MM.1S (cell line): ENCODE measurements at regions not wholly inside any gene's neighbourhood (a gene's known extent, or its start where the extent isn't known, plus 50 kb on each side); places are given as distances from the start of the nearest gene placed in this dataset.
"Not testable (repeated sequence)": the region's sequence is repeated elsewhere in the genome, so short reads cannot be mapped to it uniquely, and the experiment has no call there.

Experiments used
- DNase-seq: peaks from one replicate; pipeline ENCODE4 v3.0.0-alpha.2; 2015
- H2AFZ ChIP-seq: fragments of 300-600 bp; sonication (generic); 2 replicates; pipeline ENCODE4 v1.6.0; 2016; ENCODE audit warnings: antibody characterized with exemption, low read length
- H3F3A ChIP-seq: fragments of 300-600 bp; sonication (generic); 2 replicates; pipeline ENCODE4 v1.6.1; 2016; ENCODE audit warnings: mild to moderate bottlenecking, antibody characterized with exemption, low read length, moderate library complexity, mixed read lengths; ENCODE audit not compliant: insufficient read depth
- H3K27ac ChIP-seq: fragments of 300-600 bp; sonication (generic); 2 replicates; pipeline ENCODE4 v1.5.1; 2016; ENCODE audit warnings: mild to moderate bottlenecking, low read length
- H3K27me3 ChIP-seq: fragments of 300-600 bp; sonication (generic); replicated peaks from 2 replicates; pipeline ENCODE4 v1.6.0; 2016; ENCODE audit warnings: low read length; ENCODE audit not compliant: insufficient read depth
- H3K36me3 ChIP-seq: fragments of 300-600 bp; sonication (generic); replicated peaks from 2 replicates; pipeline ENCODE4 v1.6.1; 2016; ENCODE audit warnings: mild to moderate bottlenecking, low read length, mixed read lengths; ENCODE audit not compliant: insufficient read depth
- H3K4me1 ChIP-seq: fragments of 300-600 bp; sonication (generic); 2 replicates; pipeline ENCODE4 v1.6.1; 2016; ENCODE audit warnings: low read length, mixed read lengths
- H3K4me2 ChIP-seq: fragments of 300-600 bp; sonication (generic); 2 replicates; pipeline ENCODE4 v1.6.0; 2016; ENCODE audit warnings: low read depth, low read length
- H3K4me3 ChIP-seq: fragments of 300-600 bp; sonication (generic); 2 replicates; pipeline ENCODE4 v1.5.1; 2016; ENCODE audit warnings: low read length, mixed read lengths
- H3K79me2 ChIP-seq: fragments of 300-600 bp; sonication (generic); 2 replicates; pipeline ENCODE4 v1.6.1; 2016; ENCODE audit warnings: mixed run types, low read length, mixed read lengths
- H3K9ac ChIP-seq: fragments of 300-600 bp; sonication (generic); 2 replicates; pipeline ENCODE4 v1.6.1; 2016; ENCODE audit warnings: low read length, mixed read lengths
- H3K9me2 ChIP-seq: fragments of 300-600 bp; sonication (generic); replicated peaks from 2 replicates; pipeline ENCODE4 v1.6.1; 2016; ENCODE audit warnings: mild to moderate bottlenecking, low read length, mixed read lengths; ENCODE audit not compliant: insufficient read depth
- H3K9me3 ChIP-seq: fragments of 300-600 bp; sonication (generic); replicated peaks from 2 replicates; pipeline ENCODE4 v1.6.1; 2016; ENCODE audit warnings: mild to moderate bottlenecking, low read length, mixed read lengths; ENCODE audit not compliant: insufficient read depth
- H4K20me1 ChIP-seq: fragments of 300-600 bp; sonication (generic); 2 replicates; pipeline ENCODE4 v1.6.1; 2016; ENCODE audit warnings: mild to moderate bottlenecking, low read length, moderate library complexity, mixed read lengths; ENCODE audit not compliant: insufficient read depth
- EZH2 ChIP-seq: fragments of 300-600 bp; sonication (generic); optimal IDR thresholded peaks from 2 replicates; pipeline ENCODE3; 2017; ENCODE audit warnings: low read depth, mild to moderate bottlenecking, antibody characterized with exemption, low read length, mixed read lengths
- EZH2phosphoT487 ChIP-seq: fragments of 300-600 bp; sonication (generic); IDR thresholded peaks from 2 replicates; pipeline ENCODE4 v1.6.1; 2018; ENCODE audit warnings: antibody characterized with exemption, low read length
- TF ChIP-seq, protein P1 (sequence below): fragments of 300-600 bp; sonication (generic); IDR thresholded peaks from 2 replicates; pipeline ENCODE4 v1.5.1; 2016; ENCODE audit warnings: antibody characterized with exemption, low read length, mixed read lengths

DNA sequence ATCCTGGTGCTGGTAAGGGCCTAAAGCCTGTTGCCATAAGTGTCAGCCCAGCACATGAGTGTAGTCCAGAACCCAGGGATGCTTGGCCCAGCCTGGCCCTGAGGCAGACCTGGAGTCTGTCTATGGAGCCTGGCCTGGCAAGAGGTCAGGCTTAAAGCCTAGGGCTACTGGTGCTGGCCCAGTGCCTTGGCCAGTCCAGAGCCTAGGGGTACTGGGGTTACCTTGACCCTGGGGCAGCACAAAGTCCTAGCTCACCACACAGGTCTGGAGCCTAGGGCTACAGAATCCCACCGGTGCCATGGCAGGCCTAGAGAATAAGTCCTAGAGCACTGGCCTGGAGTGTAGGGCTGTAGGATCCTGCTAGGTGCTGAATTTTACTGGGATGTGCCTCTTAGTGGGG, 393.8 kb downstream of the MAGEE1 start:
- Histone ChIP-seq H3K36me3 (no peaks in the 10 kb centered on the region), H3K9me2 (no peaks in the 10 kb centered on the region), H2AFZ (no peak overlapping the region), H3K27me3 (no peaks in the 10 kb centered on the region), H4K20me1 (no peaks in the 10 kb centered on the region), H3F3A (no peaks in the 10 kb centered on the region), H3K9ac (no peak overlapping the region), H3K27ac (no peak overlapping the region), H3K79me2 (no peaks in the 10 kb centered on the region), H3K4me2 (no peak overlapping the region), H3K4me3 (no peak overlapping the region), H3K9me3 (no peaks in the 10 kb centered on the region), H3K4me1 (no peaks in the 10 kb centered on the region)
- no peak for DNase-seq
- TF ChIP-seq EZH2phosphoT487 (no peak), EZH2 (no peak)
- TF ChIP-seq, protein P1, sequence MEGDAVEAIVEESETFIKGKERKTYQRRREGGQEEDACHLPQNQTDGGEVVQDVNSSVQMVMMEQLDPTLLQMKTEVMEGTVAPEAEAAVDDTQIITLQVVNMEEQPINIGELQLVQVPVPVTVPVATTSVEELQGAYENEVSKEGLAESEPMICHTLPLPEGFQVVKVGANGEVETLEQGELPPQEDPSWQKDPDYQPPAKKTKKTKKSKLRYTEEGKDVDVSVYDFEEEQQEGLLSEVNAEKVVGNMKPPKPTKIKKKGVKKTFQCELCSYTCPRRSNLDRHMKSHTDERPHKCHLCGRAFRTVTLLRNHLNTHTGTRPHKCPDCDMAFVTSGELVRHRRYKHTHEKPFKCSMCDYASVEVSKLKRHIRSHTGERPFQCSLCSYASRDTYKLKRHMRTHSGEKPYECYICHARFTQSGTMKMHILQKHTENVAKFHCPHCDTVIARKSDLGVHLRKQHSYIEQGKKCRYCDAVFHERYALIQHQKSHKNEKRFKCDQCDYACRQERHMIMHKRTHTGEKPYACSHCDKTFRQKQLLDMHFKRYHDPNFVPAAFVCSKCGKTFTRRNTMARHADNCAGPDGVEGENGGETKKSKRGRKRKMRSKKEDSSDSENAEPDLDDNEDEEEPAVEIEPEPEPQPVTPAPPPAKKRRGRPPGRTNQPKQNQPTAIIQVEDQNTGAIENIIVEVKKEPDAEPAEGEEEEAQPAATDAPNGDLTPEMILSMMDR, result no peak

DNA sequence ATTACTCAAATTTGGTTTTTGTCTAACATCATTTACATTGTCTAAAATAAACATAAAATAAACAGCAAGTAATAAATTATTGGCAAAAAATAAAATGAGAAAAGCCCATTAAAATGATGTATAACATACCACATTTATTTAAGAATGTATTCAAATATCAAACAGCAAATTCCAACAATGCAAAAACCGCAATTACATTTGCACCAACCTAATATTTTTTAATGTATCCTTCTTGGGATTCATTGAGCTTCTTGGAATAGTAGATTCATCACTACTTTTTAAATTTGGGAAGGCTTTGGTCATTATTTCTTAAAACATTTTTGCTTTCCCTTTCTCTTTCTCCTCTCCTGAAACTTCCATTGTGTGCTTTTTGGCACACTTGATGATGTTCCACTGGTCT, 400.2 kb downstream of the MAGEE1 start:
- H3K4me3 ChIP-seq, result 0 out of 2 replicates have a peak overlapping the region, but pooled peaks have one; percentile 15
- no peaks in the 10 kb centered on the region for H3K9me2 ChIP-seq
- no peak overlapping the region for H3K27ac ChIP-seq
- no peak overlapping the region for H2AFZ ChIP-seq
- TF ChIP-seq EZH2phosphoT487, result no peak
- TF ChIP-seq EZH2, result no peak
- TF ChIP-seq, protein P1, result no peak
- H3K4me1 ChIP-seq, result peaks cover 16% of the 10 kb centered on the region
- no peak for DNase-seq
- H3K36me3 ChIP-seq, result no peaks in the 10 kb centered on the region
- no peak overlapping the region for H3K9ac ChIP-seq
- H3F3A ChIP-seq, result no peaks in the 10 kb centered on the region
- no peaks in the 10 kb centered on the region for H3K27me3 ChIP-seq
- H3K4me2 ChIP-seq, result peak overlapping the region; percentile 70; the same call in 1 of the 2 replicates
- no peaks in the 10 kb centered on the region for H4K20me1 ChIP-seq
- no peaks in the 10 kb centered on the region for H3K9me3 ChIP-seq
- H3K79me2 ChIP-seq, result no peaks in the 10 kb centered on the region

DNA sequence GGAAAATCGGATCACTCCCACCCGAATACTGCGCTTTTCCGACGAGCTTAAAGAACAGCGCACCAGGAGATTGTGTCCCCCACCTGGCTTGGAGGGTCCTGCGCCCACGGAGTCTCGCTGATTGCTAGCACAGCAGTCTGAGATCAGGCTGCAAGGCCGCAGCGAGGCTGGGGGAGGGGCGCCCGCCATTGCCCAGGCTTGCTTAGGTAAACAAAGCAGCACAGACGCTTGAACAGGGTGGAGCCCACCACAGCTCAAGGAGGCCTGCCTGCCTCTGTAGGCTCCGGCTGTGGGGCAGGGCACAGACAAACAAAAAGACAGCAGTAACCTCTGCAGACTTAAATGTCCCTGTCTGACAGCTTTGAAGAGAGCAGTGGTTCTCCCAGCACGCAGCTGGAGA, 413.4 kb downstream of the MAGEE1 start:
- H3K9me2 ChIP-seq, H3K36me3 ChIP-seq: not testable (repeated sequence)

DNA sequence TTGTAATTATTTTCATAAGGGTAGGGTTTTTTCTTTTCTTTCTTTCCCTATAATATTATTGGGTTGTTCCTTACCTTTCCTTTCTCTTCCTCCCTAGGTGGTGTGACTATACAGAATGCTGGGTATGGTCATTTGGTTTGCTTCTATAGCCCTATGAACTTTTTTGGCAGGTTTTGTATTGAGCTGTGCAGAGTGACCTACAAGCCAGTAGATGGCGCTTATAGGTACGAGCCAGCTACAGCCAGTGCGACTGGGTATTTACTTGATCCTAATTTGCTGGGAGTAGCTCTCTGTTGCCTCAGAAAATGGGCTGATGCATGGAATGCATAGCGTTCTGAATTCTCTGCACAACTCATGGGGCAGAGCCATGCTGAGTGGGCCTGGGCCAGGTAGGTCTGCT, 423.3 kb downstream of the MAGEE1 start:
- Histone ChIP-seq H3K27ac (no peak overlapping the region), H4K20me1 (no peaks in the 10 kb centered on the region), H2AFZ (no peak overlapping the region), H3K9ac (no peak overlapping the region), H3K79me2 (no peaks in the 10 kb centered on the region), H3K4me3 (no peak overlapping the region), H3K4me2 (no peak overlapping the region), H3K36me3 (no peaks in the 10 kb centered on the region), H3K9me3 (no peaks in the 10 kb centered on the region), H3K9me2 (no peaks in the 10 kb centered on the region), H3K4me1 (no peaks in the 10 kb centered on the region), H3F3A (no peaks in the 10 kb centered on the region), H3K27me3 (no peaks in the 10 kb centered on the region)
- no peak for TF ChIP-seq EZH2phosphoT487
- TF ChIP-seq EZH2, result no peak
- TF ChIP-seq, protein P1, result peak; percentile 27
- DNase-seq, result no peak

More for the DNA sequence above, 413.4 kb downstream of the MAGEE1 start:
- H4K20me1 ChIP-seq, H3K9me3 ChIP-seq, H3K4me3 ChIP-seq, H3K4me1 ChIP-seq, H3K4me2 ChIP-seq, DNase-seq, H3K27me3 ChIP-seq, H3K9ac ChIP-seq, H3K27ac ChIP-seq, H3K79me2 ChIP-seq, H2AFZ ChIP-seq, H3F3A ChIP-seq: not testable (repeated sequence)
